ENCODE measurements at regions not wholly inside any gene's neighbourhood (a gene's known extent, or its start where the extent isn't known, plus 50 kb on each side); places are given as distances from the start of the nearest gene placed in this dataset.

- DNase-seq = no peak
Measured at GRCh38 chr3:80559701-80560100, 791.9 kb upstream of the ROBO1 start.

- no peak for DNase-seq
Measured at GRCh38 chr3:80556763-80557162, 789.0 kb upstream of the ROBO1 start.

GRCh38 chr3:80554304-80554703 lies 786.5 kb upstream of the ROBO1 start:
- no peak for DNase-seq

- DNase-seq = no peak
Measured at GRCh38 chr3:80553211-80553610, 785.4 kb upstream of the ROBO1 start.

GRCh38 chr3:80550174-80550573 lies 782.4 kb upstream of the ROBO1 start:
- no peak for DNase-seq

GRCh38 chr3:80549173-80549572 lies 781.4 kb upstream of the ROBO1 start:
- DNase-seq = no peak

GRCh38 chr3:80543154-80543553 lies 775.4 kb upstream of the ROBO1 start:
- DNase-seq = no peak

GRCh38 chr3:80542456-80542855 lies 774.7 kb upstream of the ROBO1 start:
- no peak for DNase-seq

GRCh38 chr3:80537680-80538079 lies 769.9 kb upstream of the ROBO1 start:
- no peak for DNase-seq

- DNase-seq = no peak
Measured at GRCh38 chr3:80535286-80535685, 767.5 kb upstream of the ROBO1 start.

- no peak for DNase-seq
Measured at GRCh38 chr3:80533553-80533952, 765.8 kb upstream of the ROBO1 start.

- DNase-seq = no peak
Measured at GRCh38 chr3:80526153-80526552, 758.4 kb upstream of the ROBO1 start.

GRCh38 chr3:80521081-80521480 lies 753.3 kb upstream of the ROBO1 start:
- DNase-seq = no peak

GRCh38 chr3:80519436-80519835 lies 751.6 kb upstream of the ROBO1 start:
- no peak for DNase-seq

- DNase-seq = no peak
Measured at GRCh38 chr3:80496452-80496851, 728.7 kb upstream of the ROBO1 start.

GRCh38 chr3:80492162-80492561 lies 724.4 kb upstream of the ROBO1 start:
- no peak for DNase-seq

GRCh38 chr3:80472961-80473360 lies 705.2 kb upstream of the ROBO1 start:
- DNase-seq = no peak

GRCh38 chr3:80472459-80472858 lies 704.7 kb upstream of the ROBO1 start:
- DNase-seq = no peak

- DNase-seq = no peak
Measured at GRCh38 chr3:80470433-80470832, 702.6 kb upstream of the ROBO1 start.

GRCh38 chr3:80465746-80466145 lies 697.9 kb upstream of the ROBO1 start:
- no peak for DNase-seq

GRCh38 chr3:80451393-80451792 lies 683.6 kb upstream of the ROBO1 start:
- no peak for DNase-seq

- DNase-seq = no peak
Measured at GRCh38 chr3:80445641-80446040, 677.8 kb upstream of the ROBO1 start.

- DNase-seq = no peak
Measured at GRCh38 chr3:80445053-80445452, 677.3 kb upstream of the ROBO1 start.

- DNase-seq = no peak
Measured at GRCh38 chr3:80439490-80439889, 671.7 kb upstream of the ROBO1 start.

GRCh38 chr3:80434366-80434765 lies 666.6 kb upstream of the ROBO1 start:
- no peak for DNase-seq

- no peak for DNase-seq
Measured at GRCh38 chr3:80424951-80425350, 657.2 kb upstream of the ROBO1 start.

Measured in NCI-H446 treated with DMSO at 0.1 percent for 48 hours (cell line).